GM12878 (cell line): ENCODE measurements at regions not wholly inside any gene's neighbourhood (a gene's known extent, or its start where the extent isn't known, plus 50 kb on each side); places are given as distances from the start of the nearest gene placed in this dataset.

Experiments
- ATAC-seq: fragments of 200-7000 bp; cut with Tn5 transposase; 3 replicates; pipeline ENCODE4 v1.9.1; 2020; ENCODE audit warnings: mild to moderate bottlenecking, moderate library complexity
- BruUV-seq: library from RNA; stranded (reverse); fragments of 400-500 nt; replicated peaks from 2 replicates; lab custom pipeline; 2021; lab: Mats Ljungman, UMichigan
- CTCF ChIA-PET: fragments of 300-600 bp; sonication (Branson Sonifier 250); formaldehyde crosslinking; extraction: SDS; loops from one replicate; lab custom pipeline; 2021; ENCODE audit warnings: inconsistent platforms; lab: Yijun Ruan, JAX
- POLR2A ChIA-PET: fragments of 350-600 bp; formaldehyde crosslinking; extraction: SDS; loops from one replicate; lab custom pipeline; 2021; ENCODE audit warnings: inconsistent platforms; lab: Charles Lee
- RAD21 ChIA-PET: fragments of 300-600 bp; sonication (Branson Sonifier 250); formaldehyde crosslinking; loops from one replicate; lab custom pipeline; 2023; ENCODE audit warnings: antibody characterized with exemption; ENCODE audit not compliant: unreplicated experiment; lab: Charles Lee
- SMC1A ChIA-PET: fragments of 300-600 bp; sonication (Branson Sonifier 250); formaldehyde crosslinking; loops from one replicate; lab custom pipeline; 2023; ENCODE audit not compliant: unreplicated experiment, uncharacterized antibody; lab: Charles Lee
- DNase-seq: peaks from one replicate; pipeline ENCODE4 v3.0.0-alpha.2; 2011; ENCODE audit warnings: low read depth, low spot score
- FAIRE-seq: peaks from 3 replicates; lab custom pipeline; 2011; peaks lifted over from hg19 to GRCh38; lab: Jason Lieb, UNC
- H2AFZ ChIP-seq: 2 replicates; pipeline ENCODE4 v1.6.0; 2011; ENCODE audit warnings: low read depth, low read length, control low read depth; ENCODE audit not compliant: control insufficient read depth
- H3K27ac ChIP-seq: 2 replicates; pipeline ENCODE4 v1.5.1; 2011; ENCODE audit warnings: control low read depth; ENCODE audit not compliant: control insufficient read depth, insufficient read depth
- H3K27me3 ChIP-seq, 2 experiments: replicated peaks in 1 of 2; 2 replicates each; pipeline versions ENCODE4 v1.6.0 to v1.6.1; 2011; ENCODE audit warnings: low read length in 1 of 2; ENCODE audit not compliant: control insufficient read depth in 2 of 2, insufficient read depth in 2 of 2
- H3K36me3 ChIP-seq, 2 experiments: 2 replicates each; pipeline ENCODE4 v1.5.1; 2011; ENCODE audit warnings: low read length in 1 of 2; ENCODE audit not compliant: control insufficient read depth in 2 of 2, insufficient read depth in 2 of 2
- H3K4me1 ChIP-seq: 2 replicates; pipeline ENCODE4 v1.6.1; 2011; ENCODE audit warnings: mild to moderate bottlenecking, low read length, moderate library complexity, mixed read lengths; ENCODE audit not compliant: control insufficient read depth, insufficient read depth
- H3K4me2 ChIP-seq: 2 replicates; pipeline ENCODE4 v1.6.0; 2011; ENCODE audit warnings: control low read depth; ENCODE audit not compliant: control insufficient read depth, insufficient read depth
- H3K4me3 ChIP-seq: fragments of 200-600 bp; sonication (generic); 2 replicates; pipeline ENCODE4 v1.5.1; 2016
- H3K79me2 ChIP-seq: 2 replicates; pipeline ENCODE4 v1.6.0; 2011; ENCODE audit warnings: low read length; ENCODE audit not compliant: control insufficient read depth, insufficient read depth
- H3K9ac ChIP-seq: 2 replicates; pipeline ENCODE4 v1.8.0; 2011; ENCODE audit warnings: low read length, control low read depth, mixed read lengths; ENCODE audit not compliant: control insufficient read depth, insufficient read depth
- H3K9me3 ChIP-seq: replicated peaks from 3 replicates; pipeline ENCODE4 v1.5.1; 2011; ENCODE audit warnings: mild to moderate bottlenecking, low read length; ENCODE audit not compliant: control insufficient read depth, insufficient read depth
- H4K20me1 ChIP-seq: 2 replicates; pipeline ENCODE4 v1.6.0; 2011; ENCODE audit not compliant: control insufficient read depth, insufficient read depth
- BMI1 ChIP-seq: fragments of 450-650 bp; IDR thresholded peaks from 2 replicates; pipeline ENCODE4 v1.6.1; 2016; ENCODE audit warnings: mild to moderate bottlenecking, moderate library complexity, borderline replicate concordance
- CREB1 ChIP-seq: IDR thresholded peaks from 2 replicates; pipeline ENCODE4 v1.6.1; 2012; ENCODE audit warnings: low read depth, mild to moderate bottlenecking, inconsistent platforms
- DPF2 ChIP-seq: fragments of 450-650 bp; IDR thresholded peaks from 2 replicates; pipeline ENCODE4 v1.6.1; 2017; ENCODE audit warnings: mild to moderate bottlenecking
- IKZF1 ChIP-seq: fragments of 450-650 bp; conservative IDR thresholded peaks from 2 replicates; pipeline ENCODE4 v1.6.1; 2017; ENCODE audit warnings: antibody characterized with exemption, mild to moderate bottlenecking
- IKZF2 ChIP-seq, 2 experiments: fragments of 450-650 bp; IDR thresholded peaks; 2 replicates each; pipeline ENCODE4 v1.6.1; 2017; ENCODE audit warnings: mild to moderate bottlenecking in 2 of 2, moderate library complexity in 2 of 2
- JUND ChIP-seq: IDR thresholded peaks from 2 replicates; pipeline ENCODE4 v1.6.1; 2012; ENCODE audit warnings: low read depth, mild to moderate bottlenecking, low read length, improper control_type of control experiment, moderate library complexity
- KLF5 ChIP-seq: fragments of 450-650 bp; IDR thresholded peaks from 2 replicates; pipeline ENCODE4 v1.6.1; 2014; ENCODE audit warnings: mild to moderate bottlenecking; ENCODE audit not compliant: partially characterized antibody
- MEF2A ChIP-seq: IDR thresholded peaks from 2 replicates; pipeline ENCODE4 v1.6.1; 2011; ENCODE audit warnings: low read depth, mild to moderate bottlenecking, low read length, moderate library complexity; ENCODE audit not compliant: insufficient read depth
- MEF2B ChIP-seq: fragments of 450-650 bp; IDR thresholded peaks from 2 replicates; pipeline ENCODE4 v1.6.1; 2018; ENCODE audit warnings: mild to moderate bottlenecking, moderate library complexity; ENCODE audit not compliant: partially characterized antibody, poor library complexity, severe bottlenecking
- NBN ChIP-seq: fragments of 450-650 bp; IDR thresholded peaks from 2 replicates; pipeline ENCODE4 v1.6.1; 2016
- RUNX3 ChIP-seq: IDR thresholded peaks from 2 replicates; pipeline ENCODE4 v1.6.1; 2012; ENCODE audit warnings: low read length, inconsistent platforms
- WGBS: methylation state at CpG from one replicate; pipeline ENCODE4 v1.1.6; 2016; ENCODE audit warnings: low lambda C conversion rate; ENCODE audit not compliant: insufficient replicate concordance, insufficient coverage; ENCODE audit errors: missing lambda C conversion rate; 5-methylcytosine and 5-hydroxymethylcytosine counted together
- in situ Hi-C: fragments of 300-500 bp; cut with MboI; formaldehyde crosslinking; loops from 9 replicates; pipeline ENCODE4 v1.14.3; 2018; ENCODE audit warnings: mixed read lengths
- intact Hi-C: fragments of 100-400 bp; cut with micrococcal nuclease; formaldehyde crosslinking; loops from one replicate; pipeline ENCODE4 v1.14.2; 2022; ENCODE audit not compliant: unreplicated experiment
- TF ChIP-seq, protein P1 (sequence below): fragments of 450-650 bp; IDR thresholded peaks from 2 replicates; pipeline ENCODE4 v1.6.1; 2017; ENCODE audit warnings: mild to moderate bottlenecking, moderate library complexity
- TF ChIP-seq, protein P2 (sequence below): fragments of 450-650 bp; IDR thresholded peaks from 2 replicates; pipeline ENCODE4 v1.6.1; 2014; ENCODE audit warnings: mild to moderate bottlenecking

GRCh38 chr1:80893115-80893514 lies 907.6 kb upstream of the ADGRL2 start:
- Histone ChIP-seq H3K4me1 (no peaks in the 10 kb centered on the region), H3K9ac (no peak overlapping the region), H4K20me1 (no peaks in the 10 kb centered on the region), H3K79me2 (no peaks in the 10 kb centered on the region), H3K4me2 (no peak overlapping the region), H3K27me3 (no peaks in the 10 kb centered on the region), H2AFZ (no peak overlapping the region), H3K36me3 (no peaks in the 10 kb centered on the region), H3K9me3 (no peaks in the 10 kb centered on the region), H3K4me3 (no peak overlapping the region), H3K27ac (no peak overlapping the region)
- intact Hi-C loops (no loop called here), in situ Hi-C loops (no loop called here)
- 0% methylated on average over 2 of the region's 2 CpGs for WGBS
- TF ChIP-seq DPF2: 0 out of 2 replicates have a peak, but pooled peaks have one; percentile 16
- peak; percentile 81 for TF ChIP-seq MEF2B
- TF ChIP-seq RUNX3: peak; percentile 22; the same call in 1 of the 2 replicates
- no peak for TF ChIP-seq BMI1
- TF ChIP-seq IKZF2 (IDR thresholded peaks at IDR 0.05): peak in 1 of 2 experiments; percentile 25; a peak in 2 of 4 replicates
- peak; percentile 33; the same call in 1 of the 2 replicates for TF ChIP-seq IKZF1
- TF ChIP-seq, protein P1, sequence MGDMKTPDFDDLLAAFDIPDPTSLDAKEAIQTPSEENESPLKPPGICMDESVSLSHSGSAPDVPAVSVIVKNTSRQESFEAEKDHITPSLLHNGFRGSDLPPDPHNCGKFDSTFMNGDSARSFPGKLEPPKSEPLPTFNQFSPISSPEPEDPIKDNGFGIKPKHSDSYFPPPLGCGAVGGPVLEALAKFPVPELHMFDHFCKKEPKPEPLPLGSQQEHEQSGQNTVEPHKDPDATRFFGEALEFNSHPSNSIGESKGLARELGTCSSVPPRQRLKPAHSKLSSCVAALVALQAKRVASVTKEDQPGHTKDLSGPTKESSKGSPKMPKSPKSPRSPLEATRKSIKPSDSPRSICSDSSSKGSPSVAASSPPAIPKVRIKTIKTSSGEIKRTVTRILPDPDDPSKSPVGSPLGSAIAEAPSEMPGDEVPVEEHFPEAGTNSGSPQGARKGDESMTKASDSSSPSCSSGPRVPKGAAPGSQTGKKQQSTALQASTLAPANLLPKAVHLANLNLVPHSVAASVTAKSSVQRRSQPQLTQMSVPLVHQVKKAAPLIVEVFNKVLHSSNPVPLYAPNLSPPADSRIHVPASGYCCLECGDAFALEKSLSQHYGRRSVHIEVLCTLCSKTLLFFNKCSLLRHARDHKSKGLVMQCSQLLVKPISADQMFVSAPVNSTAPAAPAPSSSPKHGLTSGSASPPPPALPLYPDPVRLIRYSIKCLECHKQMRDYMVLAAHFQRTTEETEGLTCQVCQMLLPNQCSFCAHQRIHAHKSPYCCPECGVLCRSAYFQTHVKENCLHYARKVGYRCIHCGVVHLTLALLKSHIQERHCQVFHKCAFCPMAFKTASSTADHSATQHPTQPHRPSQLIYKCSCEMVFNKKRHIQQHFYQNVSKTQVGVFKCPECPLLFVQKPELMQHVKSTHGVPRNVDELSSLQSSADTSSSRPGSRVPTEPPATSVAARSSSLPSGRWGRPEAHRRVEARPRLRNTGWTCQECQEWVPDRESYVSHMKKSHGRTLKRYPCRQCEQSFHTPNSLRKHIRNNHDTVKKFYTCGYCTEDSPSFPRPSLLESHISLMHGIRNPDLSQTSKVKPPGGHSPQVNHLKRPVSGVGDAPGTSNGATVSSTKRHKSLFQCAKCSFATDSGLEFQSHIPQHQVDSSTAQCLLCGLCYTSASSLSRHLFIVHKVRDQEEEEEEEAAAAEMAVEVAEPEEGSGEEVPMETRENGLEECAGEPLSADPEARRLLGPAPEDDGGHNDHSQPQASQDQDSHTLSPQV: no peak
- TF ChIP-seq KLF5: no peak
- TF ChIP-seq, protein P2, sequence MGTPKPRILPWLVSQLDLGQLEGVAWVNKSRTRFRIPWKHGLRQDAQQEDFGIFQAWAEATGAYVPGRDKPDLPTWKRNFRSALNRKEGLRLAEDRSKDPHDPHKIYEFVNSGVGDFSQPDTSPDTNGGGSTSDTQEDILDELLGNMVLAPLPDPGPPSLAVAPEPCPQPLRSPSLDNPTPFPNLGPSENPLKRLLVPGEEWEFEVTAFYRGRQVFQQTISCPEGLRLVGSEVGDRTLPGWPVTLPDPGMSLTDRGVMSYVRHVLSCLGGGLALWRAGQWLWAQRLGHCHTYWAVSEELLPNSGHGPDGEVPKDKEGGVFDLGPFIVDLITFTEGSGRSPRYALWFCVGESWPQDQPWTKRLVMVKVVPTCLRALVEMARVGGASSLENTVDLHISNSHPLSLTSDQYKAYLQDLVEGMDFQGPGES: no peak
- TF ChIP-seq CREB1: no peak
- TF ChIP-seq JUND: no peak
- peak; percentile 80 for TF ChIP-seq MEF2A
- TF ChIP-seq NBN: no peak
- ChIA-PET CTCF (interaction anchor here (1.4 kb wide), 1 partner anchor 17 kb away, joined by 5 read pairs; no protein-coding TSS in a partner anchor), RAD21 (no interaction called here), POLR2A (no interaction called here), SMC1A (interaction anchor here (1.3 kb wide), 1 partner anchor 40 kb away, joined by 3 read pairs; no protein-coding TSS in a partner anchor)
- FAIRE-seq: no peak
- no peak for DNase-seq
- BruUV-seq: no TSS peak
- ATAC-seq: peak; percentile 32; the same call in 2 of the 3 replicates
